ENCODE measurements at regions not wholly inside any gene's neighbourhood (a gene's known extent, or its start where the extent isn't known, plus 50 kb on each side); places are given as distances from the start of the nearest gene placed in this dataset.

- no peak for DNase-seq (ENCODE audit: extremely low read depth, insufficient read length)
- no peak for TF ChIP-seq CTCF (IDR thresholded peaks at IDR 0.05; ENCODE audit: insufficient read depth, low read length, poor library complexity, severe bottlenecking)
- Histone ChIP-seq H3K4me3 (replicated peaks; ENCODE audit: low read depth, low read length) (no peak overlapping the region), H3K27me3 (replicated peaks; ENCODE audit: control insufficient read depth, insufficient read depth, low read length) (no peaks in the 10 kb centered on the region), H3K36me3 (ENCODE audit: control insufficient read depth, insufficient read depth, low read length) (no peaks in the 10 kb centered on the region)
Measured at GRCh38 chr10:129171812-129172211, 295.2 kb upstream of the MGMT start.

- no peak for DNase-seq (ENCODE audit: extremely low read depth, insufficient read length)
- no peak for TF ChIP-seq CTCF (IDR thresholded peaks at IDR 0.05; ENCODE audit: insufficient read depth, low read length, poor library complexity, severe bottlenecking)
- Histone ChIP-seq H3K4me3 (replicated peaks; ENCODE audit: low read depth, low read length) (no peak overlapping the region), H3K36me3 (ENCODE audit: control insufficient read depth, insufficient read depth, low read length) (no peaks in the 10 kb centered on the region), H3K27me3 (replicated peaks; ENCODE audit: control insufficient read depth, insufficient read depth, low read length) (no peaks in the 10 kb centered on the region)
Measured at GRCh38 chr10:129174232-129175014, 292.6 kb upstream of the MGMT start.

GRCh38 chr10:129179245-129179971, 287.6 kb upstream of the MGMT start:
- no peaks in the 10 kb centered on the region for H3K36me3 ChIP-seq (ENCODE audit: control insufficient read depth, insufficient read depth, low read length)
- no peak overlapping the region for H3K4me3 ChIP-seq (replicated peaks; ENCODE audit: low read depth, low read length)
- DNase-seq (ENCODE audit: extremely low read depth, insufficient read length), result no peak
- H3K27me3 ChIP-seq (replicated peaks; ENCODE audit: control insufficient read depth, insufficient read depth, low read length), result no peaks in the 10 kb centered on the region
- no peak for TF ChIP-seq CTCF (IDR thresholded peaks at IDR 0.05; ENCODE audit: insufficient read depth, low read length, poor library complexity, severe bottlenecking)

GRCh38 chr10:129179972-129180678, 286.9 kb upstream of the MGMT start:
- no peak for DNase-seq (ENCODE audit: extremely low read depth, insufficient read length)
- Histone ChIP-seq H3K4me3 (replicated peaks; ENCODE audit: low read depth, low read length) (no peak overlapping the region), H3K36me3 (ENCODE audit: control insufficient read depth, insufficient read depth, low read length) (no peaks in the 10 kb centered on the region), H3K27me3 (replicated peaks; ENCODE audit: control insufficient read depth, insufficient read depth, low read length) (no peaks in the 10 kb centered on the region)
- TF ChIP-seq CTCF (IDR thresholded peaks at IDR 0.05; ENCODE audit: insufficient read depth, low read length, poor library complexity, severe bottlenecking), result no peak

- no peaks in the 10 kb centered on the region for H3K36me3 ChIP-seq (ENCODE audit: control insufficient read depth, insufficient read depth, low read length)
- no peak for DNase-seq (ENCODE audit: extremely low read depth, insufficient read length)
- no peaks in the 10 kb centered on the region for H3K27me3 ChIP-seq (replicated peaks; ENCODE audit: control insufficient read depth, insufficient read depth, low read length)
- no peak overlapping the region for H3K4me3 ChIP-seq (replicated peaks; ENCODE audit: low read depth, low read length)
- TF ChIP-seq CTCF (IDR thresholded peaks at IDR 0.05; ENCODE audit: insufficient read depth, low read length, poor library complexity, severe bottlenecking), result no peak
Measured at GRCh38 chr10:129184196-129184595, 282.8 kb upstream of the MGMT start.

All from GM06990 (cell line).